H9 (cell line): ENCODE measurements at regions not wholly inside any gene's neighbourhood (a gene's known extent, or its start where the extent isn't known, plus 50 kb on each side); places are given as distances from the start of the nearest gene placed in this dataset.

ENCODE experiments used
- DNase-seq: peaks from one replicate; pipeline ENCODE4 v3.0.0-alpha.2; 2017
- H2AFZ ChIP-seq: one replicate; pipeline ENCODE4 v1.6.1; 2013; ENCODE audit warnings: mild to moderate bottlenecking, low read length, control low read depth, moderate library complexity
- H2AK5ac ChIP-seq: 2 replicates; pipeline ENCODE4 v1.6.1; 2013; ENCODE audit warnings: low read length, control low read depth, mixed read lengths; ENCODE audit not compliant: insufficient read length
- H2BK120ac ChIP-seq: one replicate; pipeline ENCODE4 v1.6.1; 2013; ENCODE audit warnings: low read depth, mild to moderate bottlenecking, low read length, control low read depth, inconsistent platforms; ENCODE audit not compliant: poor library complexity, severe bottlenecking
- H2BK12ac ChIP-seq: 2 replicates; pipeline ENCODE4 v1.6.1; 2013; ENCODE audit warnings: low read length, control low read depth, mixed read lengths, low read depth; ENCODE audit not compliant: insufficient read length
- H2BK15ac ChIP-seq: 2 replicates; pipeline ENCODE4 v1.6.1; 2013; ENCODE audit warnings: low read depth, low read length, control low read depth
- H2BK20ac ChIP-seq: one replicate; pipeline ENCODE4 v1.6.1; 2013; ENCODE audit warnings: low read depth, mild to moderate bottlenecking, low read length, control low read depth, inconsistent platforms; ENCODE audit not compliant: poor library complexity, severe bottlenecking
- H2BK5ac ChIP-seq: 2 replicates; pipeline ENCODE4 v1.6.1; 2013; ENCODE audit warnings: low read length, control low read depth, mixed read lengths; ENCODE audit not compliant: insufficient read length
- H3K14ac ChIP-seq: 2 replicates; pipeline ENCODE4 v1.6.1; 2013; ENCODE audit warnings: low read length, control low read depth; ENCODE audit not compliant: insufficient read depth
- H3K18ac ChIP-seq: 2 replicates; pipeline ENCODE4 v1.6.1; 2013; ENCODE audit warnings: low read depth, mild to moderate bottlenecking, mixed read lengths, low read length, control low read depth; ENCODE audit not compliant: insufficient read length
- H3K23ac ChIP-seq: 2 replicates; pipeline ENCODE4 v1.6.1; 2013; ENCODE audit warnings: low read length, control low read depth, mixed read lengths, low read depth; ENCODE audit not compliant: insufficient read length
- H3K23me2 ChIP-seq: 2 replicates; pipeline ENCODE4 v1.6.1; 2013; ENCODE audit warnings: low read depth, mild to moderate bottlenecking, mixed read lengths, low read length, control low read depth; ENCODE audit not compliant: insufficient read length, poor library complexity, severe bottlenecking
- H3K27ac ChIP-seq: 2 replicates; pipeline ENCODE4 v1.5.1; 2013; ENCODE audit warnings: low read length, control low read depth, mixed read lengths, low read depth; ENCODE audit not compliant: insufficient read length
- H3K27me3 ChIP-seq: 2 replicates; pipeline ENCODE4 v1.6.1; 2013; ENCODE audit warnings: low read length, control low read depth, inconsistent platforms; ENCODE audit not compliant: insufficient read depth
- H3K4ac ChIP-seq: 2 replicates; pipeline ENCODE4 v1.6.1; 2013; ENCODE audit warnings: low read depth, mild to moderate bottlenecking, control low read depth, inconsistent platforms, low read length, moderate library complexity
- H3K4me1 ChIP-seq: 2 replicates; pipeline ENCODE4 v1.6.1; 2013; ENCODE audit warnings: low read length, control low read depth, inconsistent platforms; ENCODE audit not compliant: insufficient read depth
- H3K4me2 ChIP-seq: 2 replicates; pipeline ENCODE4 v1.6.1; 2013; ENCODE audit warnings: low read length, control low read depth, mixed read lengths; ENCODE audit not compliant: insufficient read length, insufficient read depth
- H3K56ac ChIP-seq: 2 replicates; pipeline ENCODE4 v1.6.1; 2013; ENCODE audit warnings: low read depth, mild to moderate bottlenecking, mixed read lengths, low read length, control low read depth; ENCODE audit not compliant: insufficient read length
- H3K79me1 ChIP-seq: 2 replicates; pipeline ENCODE4 v1.6.1; 2013; ENCODE audit warnings: low read depth, mild to moderate bottlenecking, moderate library complexity, low read length, control low read depth, inconsistent platforms; ENCODE audit not compliant: insufficient read depth, poor library complexity, severe bottlenecking
- H3K79me2 ChIP-seq: 2 replicates; pipeline ENCODE4 v1.6.1; 2013; ENCODE audit warnings: low read length, control low read depth, inconsistent platforms; ENCODE audit not compliant: insufficient read depth
- H3K9ac ChIP-seq: 2 replicates; pipeline ENCODE4 v1.6.1; 2013; ENCODE audit warnings: low read length, control low read depth, mixed read lengths; ENCODE audit not compliant: insufficient read length; ENCODE audit errors: extremely low read depth
- H3K9me3 ChIP-seq: one replicate; pipeline ENCODE4 v1.6.1; 2013; ENCODE audit warnings: low read depth, low read length, inconsistent platforms; ENCODE audit not compliant: control insufficient read depth
- H3T11ph ChIP-seq: one replicate; pipeline ENCODE4 v1.6.1; 2013; ENCODE audit warnings: mild to moderate bottlenecking, low read length, control low read depth, inconsistent platforms
- H4K20me1 ChIP-seq: one replicate; pipeline ENCODE4 v1.6.1; 2013; ENCODE audit not compliant: control insufficient read depth, insufficient read length, insufficient read depth
- H4K5ac ChIP-seq: 2 replicates; pipeline ENCODE4 v1.6.1; 2013; ENCODE audit warnings: low read depth, mild to moderate bottlenecking, mixed read lengths, low read length, control low read depth; ENCODE audit not compliant: insufficient read length
- H4K8ac ChIP-seq: replicated peaks from 2 replicates; pipeline ENCODE4 v1.6.1; 2013; ENCODE audit warnings: low read length, control low read depth, mixed read lengths, low read depth; ENCODE audit not compliant: insufficient read length
- H4K91ac ChIP-seq: 2 replicates; pipeline ENCODE4 v1.6.1; 2013; ENCODE audit warnings: low read depth, mild to moderate bottlenecking, moderate library complexity, mixed read lengths, low read length, control low read depth; ENCODE audit not compliant: insufficient read length
- H3K27ac Mint-ChIP-seq, 3 experiments: 2 replicates in 2 of 3; 3 replicates in 1 of 3; pipeline ENCODE4 v1.8.0; 2020 to 2021; ENCODE audit warnings: mixed read lengths in 3 of 3, mild to moderate bottlenecking in 1 of 3, moderate library complexity in 1 of 3
- H3K27me3 Mint-ChIP-seq: 2 replicates; pipeline ENCODE4 v1.8.0; 2021; ENCODE audit warnings: low read depth, mild to moderate bottlenecking, moderate library complexity, mixed read lengths
- H3K36me3 Mint-ChIP-seq, 3 experiments: 2 replicates in 2 of 3; 3 replicates in 1 of 3; pipeline ENCODE4 v1.8.0; 2020 to 2021; ENCODE audit warnings: low read depth in 3 of 3, mixed read lengths in 3 of 3; ENCODE audit not compliant: insufficient read depth in 1 of 3
- H3K4me1 Mint-ChIP-seq, 2 experiments: 2 replicates each; pipeline ENCODE4 v1.8.0; 2020; ENCODE audit warnings: mixed read lengths in 2 of 2
- H3K4me3 Mint-ChIP-seq, 2 experiments: 2 replicates in 1 of 2; 3 replicates in 1 of 2; pipeline ENCODE4 v1.8.0; 2020 to 2021; ENCODE audit warnings: mild to moderate bottlenecking in 2 of 2, mixed read lengths in 2 of 2, moderate library complexity in 1 of 2
- H3K9me3 Mint-ChIP-seq, 2 experiments: 2 replicates in 1 of 2; 3 replicates in 1 of 2; pipeline ENCODE4 v1.8.0; 2020; ENCODE audit warnings: mild to moderate bottlenecking in 2 of 2, mixed read lengths in 2 of 2, moderate library complexity in 1 of 2
- WGBS: extraction: QIAGEN DNeasy Blood & Tissue Kit; methylation state at CpG from one replicate; pipeline ENCODE4 v1.1.7; 2013; ENCODE audit warnings: missing lambda C conversion rate, low lambda C conversion rate, mixed read lengths; ENCODE audit not compliant: insufficient read length; ENCODE audit errors: extremely low coverage; 5-methylcytosine and 5-hydroxymethylcytosine counted together
- TF ChIP-seq, protein P1 (sequence below): fragments of 200-600 bp; sonication (generic); conservative IDR thresholded peaks from 3 replicates; pipeline ENCODE4 v1.8.0; 2021; ENCODE audit warnings: antibody characterized with exemption, mild to moderate bottlenecking

DNA sequence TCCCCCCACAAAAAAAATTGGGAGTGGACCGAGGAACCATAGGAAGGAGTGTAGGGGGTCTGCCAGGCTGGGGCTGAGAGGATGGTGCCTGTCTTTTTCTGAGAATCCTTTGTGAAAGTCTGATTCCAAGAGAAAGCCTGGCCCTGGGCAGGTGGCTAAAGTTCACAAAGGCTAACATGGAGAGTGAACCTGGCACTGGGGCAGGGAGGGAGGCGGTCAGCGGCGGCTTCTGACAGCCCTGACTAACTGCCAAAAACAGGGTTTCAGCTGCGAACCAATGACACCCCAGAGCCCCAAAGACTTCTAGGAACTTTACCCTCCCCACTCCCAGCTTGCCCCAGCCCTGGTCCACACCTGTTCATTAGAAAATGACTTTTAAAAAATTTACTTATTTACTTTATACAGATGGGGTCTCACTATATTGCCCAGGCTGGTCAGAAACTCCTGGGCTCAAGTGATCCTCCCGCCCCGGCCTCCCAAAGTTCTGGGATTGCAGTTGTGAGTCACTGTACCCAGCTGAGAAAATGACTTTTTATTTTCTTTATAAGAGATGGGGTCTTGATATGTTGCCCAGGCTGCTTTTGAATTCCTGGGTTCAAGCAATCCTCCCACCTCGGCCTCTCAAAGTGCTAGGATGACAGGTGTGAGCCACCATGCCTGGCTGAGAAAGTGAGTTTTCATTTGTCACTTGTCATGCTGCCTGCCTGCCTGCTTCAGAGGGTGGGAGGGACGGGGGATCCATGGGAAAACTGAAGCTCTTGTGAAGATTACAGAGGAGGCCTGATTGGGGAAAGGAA is 61.0 kb upstream of the DUSP5 start:
- no peaks in the 10 kb centered on the region for H3K23me2 ChIP-seq
- no peak overlapping the region for H2AFZ ChIP-seq
- peak overlapping the region in 1 of 3 experiments; percentile 14; a peak in 1 of 7 replicates for H3K27ac Mint-ChIP-seq
- no peak overlapping the region for H2BK15ac ChIP-seq
- no peak overlapping the region for H3K4me3 Mint-ChIP-seq
- no peak overlapping the region for H4K5ac ChIP-seq
- peaks cover 8 to 11% of the 10 kb centered on the region in 2 experiments for H3K4me1 Mint-ChIP-seq
- H3K18ac ChIP-seq: no peak overlapping the region
- H3K9me3 ChIP-seq: no peaks in the 10 kb centered on the region
- no peak overlapping the region for H3K23ac ChIP-seq
- no peak overlapping the region for H3K56ac ChIP-seq
- H2BK12ac ChIP-seq: no peak overlapping the region
- H4K91ac ChIP-seq: no peak overlapping the region
- H3K4ac ChIP-seq: no peak overlapping the region
- DNase-seq: no peak
- no peaks in the 10 kb centered on the region for H4K20me1 ChIP-seq
- H3K9me3 Mint-ChIP-seq: no peaks in the 10 kb centered on the region; a peak in 2 of 5 replicates
- H3K4me2 ChIP-seq: no peak overlapping the region
- H3K4me1 ChIP-seq: no peaks in the 10 kb centered on the region
- H4K8ac ChIP-seq: no peak overlapping the region
- 0 out of 2 replicates have a peak, but pooled peaks cover under 1% of the 10 kb centered on the region for H3K27me3 Mint-ChIP-seq
- H2BK120ac ChIP-seq: no peak overlapping the region
- no peak overlapping the region for H2AK5ac ChIP-seq
- H3K27ac ChIP-seq: no peak overlapping the region
- no peaks in the 10 kb centered on the region for H3K79me1 ChIP-seq
- no peaks in the 10 kb centered on the region; a peak in 1 of 7 replicates for H3K36me3 Mint-ChIP-seq
- no peak overlapping the region for H3T11ph ChIP-seq
- H3K9ac ChIP-seq: no peak overlapping the region
- H3K27me3 ChIP-seq: no peaks in the 10 kb centered on the region
- H2BK5ac ChIP-seq: no peak overlapping the region
- H3K14ac ChIP-seq: no peak overlapping the region
- TF ChIP-seq, protein P1, sequence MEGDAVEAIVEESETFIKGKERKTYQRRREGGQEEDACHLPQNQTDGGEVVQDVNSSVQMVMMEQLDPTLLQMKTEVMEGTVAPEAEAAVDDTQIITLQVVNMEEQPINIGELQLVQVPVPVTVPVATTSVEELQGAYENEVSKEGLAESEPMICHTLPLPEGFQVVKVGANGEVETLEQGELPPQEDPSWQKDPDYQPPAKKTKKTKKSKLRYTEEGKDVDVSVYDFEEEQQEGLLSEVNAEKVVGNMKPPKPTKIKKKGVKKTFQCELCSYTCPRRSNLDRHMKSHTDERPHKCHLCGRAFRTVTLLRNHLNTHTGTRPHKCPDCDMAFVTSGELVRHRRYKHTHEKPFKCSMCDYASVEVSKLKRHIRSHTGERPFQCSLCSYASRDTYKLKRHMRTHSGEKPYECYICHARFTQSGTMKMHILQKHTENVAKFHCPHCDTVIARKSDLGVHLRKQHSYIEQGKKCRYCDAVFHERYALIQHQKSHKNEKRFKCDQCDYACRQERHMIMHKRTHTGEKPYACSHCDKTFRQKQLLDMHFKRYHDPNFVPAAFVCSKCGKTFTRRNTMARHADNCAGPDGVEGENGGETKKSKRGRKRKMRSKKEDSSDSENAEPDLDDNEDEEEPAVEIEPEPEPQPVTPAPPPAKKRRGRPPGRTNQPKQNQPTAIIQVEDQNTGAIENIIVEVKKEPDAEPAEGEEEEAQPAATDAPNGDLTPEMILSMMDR: no peak
- WGBS: no CpG with 5 or more reads among the region's 9 CpGs
- H3K79me2 ChIP-seq: no peaks in the 10 kb centered on the region
- no peak overlapping the region for H2BK20ac ChIP-seq
